ENCODE measurements at regions not wholly inside any gene's neighbourhood (a gene's known extent, or its start where the extent isn't known, plus 50 kb on each side); places are given as distances from the start of the nearest gene placed in this dataset.
"Not testable (repeated sequence)": the region's sequence is repeated elsewhere in the genome, so short reads cannot be mapped to it uniquely, and the experiment has no call there.

- H3K4me3 ChIP-seq (ENCODE audit: low read length): no peak overlapping the region
- no peak overlapping the region for H3K27ac ChIP-seq (ENCODE audit: low read depth, low read length)
- H3K9me3 ChIP-seq (ENCODE audit: insufficient read depth, low read depth, low read length): peaks cover 8% of the 10 kb centered on the region
- no peaks in the 10 kb centered on the region for H3K36me3 ChIP-seq (ENCODE audit: insufficient read depth, low read length)
- H3K27me3 ChIP-seq (ENCODE audit: insufficient read depth, low read length): no peaks in the 10 kb centered on the region
- H3K9ac ChIP-seq (ENCODE audit: low read depth, low read length): no peak overlapping the region
- H3K4me1 ChIP-seq (ENCODE audit: insufficient read depth, low read length): no peaks in the 10 kb centered on the region
- WGBS: 92% methylated on average over 1 of the region's 1 CpG
Measured at GRCh38 chr1:187038784-187039183, 210.0 kb downstream of the PLA2G4A start.

DNA sequence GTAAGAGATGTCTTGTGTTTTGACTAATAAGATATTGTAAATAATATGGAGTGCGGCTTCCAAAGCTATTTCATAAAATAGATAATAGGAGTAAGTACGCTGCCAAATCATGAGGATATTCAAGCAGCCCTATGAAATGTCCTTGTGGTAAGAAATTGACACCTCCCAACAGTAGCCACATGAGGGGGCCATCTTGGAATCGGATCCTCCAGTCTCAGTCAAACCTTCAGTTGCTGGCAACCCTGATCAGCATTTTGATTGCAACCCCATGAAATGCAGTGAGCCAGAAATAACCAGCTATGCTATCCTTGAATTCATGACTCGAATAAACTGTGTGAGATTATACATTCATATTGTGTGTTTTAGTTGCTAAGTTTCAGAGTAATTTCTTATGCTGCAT lies 212.4 kb downstream of the PLA2G4A start:
- no peaks in the 10 kb centered on the region for H3K27me3 ChIP-seq (ENCODE audit: insufficient read depth, low read length)
- no peaks in the 10 kb centered on the region for H3K36me3 ChIP-seq (ENCODE audit: insufficient read depth, low read length)
- WGBS: 97% methylated on average over 4 of the region's 4 CpGs
- peaks cover 8% of the 10 kb centered on the region for H3K9me3 ChIP-seq (ENCODE audit: insufficient read depth, low read depth, low read length)
- H3K4me1 ChIP-seq (ENCODE audit: insufficient read depth, low read length): peaks cover 8% of the 10 kb centered on the region
- H3K27ac ChIP-seq (ENCODE audit: low read depth, low read length): no peak overlapping the region
- H3K4me3 ChIP-seq (ENCODE audit: low read length): no peak overlapping the region
- H3K9ac ChIP-seq (ENCODE audit: low read depth, low read length): no peak overlapping the region

DNA sequence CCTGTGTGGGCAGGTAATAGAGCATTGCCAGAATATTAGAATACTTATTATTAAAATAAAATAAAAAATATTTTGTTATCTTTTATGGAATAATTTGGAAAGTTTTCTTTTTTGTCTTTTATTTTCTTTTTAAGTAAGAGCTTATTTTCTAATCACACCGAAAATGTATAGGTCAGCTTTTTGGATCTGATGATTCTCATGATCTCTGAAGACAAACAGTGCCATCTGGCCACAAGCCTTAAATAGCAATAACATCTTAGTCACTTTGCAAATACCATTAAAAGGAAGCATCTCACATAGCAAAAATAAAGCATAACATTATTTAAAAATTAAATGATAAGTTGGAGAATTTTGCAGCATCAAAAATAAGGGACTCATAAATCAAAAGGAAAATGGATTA lies 213.8 kb downstream of the PLA2G4A start:
- H3K36me3 ChIP-seq (ENCODE audit: insufficient read depth, low read length): no peaks in the 10 kb centered on the region
- no peak overlapping the region for H3K27ac ChIP-seq (ENCODE audit: low read depth, low read length)

DNA sequence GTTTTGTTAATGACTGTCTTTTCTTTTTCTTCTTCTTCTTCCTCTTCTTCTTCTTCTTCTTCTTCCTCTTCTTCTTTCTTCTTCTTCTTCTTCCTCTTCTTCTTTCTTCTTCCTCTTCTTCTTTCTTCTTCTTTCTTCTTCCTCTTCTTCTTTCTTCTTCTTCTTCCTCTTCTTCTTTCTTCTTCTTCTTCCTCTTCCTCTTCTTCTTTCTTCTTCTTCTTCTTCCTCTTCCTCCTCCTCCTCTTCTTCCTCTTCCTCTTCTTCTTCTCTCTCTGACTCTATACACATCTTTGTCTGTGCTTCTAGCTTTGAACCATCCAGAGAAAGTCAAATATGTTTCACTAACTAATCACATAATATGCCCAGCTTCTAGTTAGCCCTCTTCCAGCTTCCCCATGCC lies 214.7 kb downstream of the PLA2G4A start:
- H3K27ac ChIP-seq (ENCODE audit: low read depth, low read length); H3K9ac ChIP-seq (ENCODE audit: low read depth, low read length); H3K27me3 ChIP-seq (ENCODE audit: insufficient read depth, low read length); H3K36me3 ChIP-seq (ENCODE audit: insufficient read depth, low read length); H3K9me3 ChIP-seq (ENCODE audit: insufficient read depth, low read depth, low read length); H3K4me3 ChIP-seq (ENCODE audit: low read length): not testable (repeated sequence)
- peaks cover 32% of the 10 kb centered on the region for H3K4me1 ChIP-seq (ENCODE audit: insufficient read depth, low read length)

More for the DNA sequence above, 213.8 kb downstream of the PLA2G4A start:
- Histone ChIP-seq H3K4me1 (ENCODE audit: insufficient read depth, low read length) (peaks cover 23% of the 10 kb centered on the region), H3K9me3 (ENCODE audit: insufficient read depth, low read depth, low read length) (peaks cover 8% of the 10 kb centered on the region), H3K27me3 (ENCODE audit: insufficient read depth, low read length) (no peaks in the 10 kb centered on the region), H3K9ac (ENCODE audit: low read depth, low read length) (no peak overlapping the region), H3K4me3 (ENCODE audit: low read length) (no peak overlapping the region)
- WGBS: 100% methylated on average over 1 of the region's 1 CpG

GRCh38 chr1:187044411-187044810 lies 215.7 kb downstream of the PLA2G4A start:
- no peaks in the 10 kb centered on the region for H3K9me3 ChIP-seq (ENCODE audit: insufficient read depth, low read depth, low read length)
- no peak overlapping the region for H3K27ac ChIP-seq (ENCODE audit: low read depth, low read length)
- no peak overlapping the region for H3K4me3 ChIP-seq (ENCODE audit: low read length)
- peaks cover 35% of the 10 kb centered on the region for H3K4me1 ChIP-seq (ENCODE audit: insufficient read depth, low read length)
- H3K27me3 ChIP-seq (ENCODE audit: insufficient read depth, low read length): no peaks in the 10 kb centered on the region
- no peaks in the 10 kb centered on the region for H3K36me3 ChIP-seq (ENCODE audit: insufficient read depth, low read length)
- no peak overlapping the region for H3K9ac ChIP-seq (ENCODE audit: low read depth, low read length)

GRCh38 chr1:187045371-187045770 lies 216.6 kb downstream of the PLA2G4A start:
- peaks cover 35% of the 10 kb centered on the region for H3K4me1 ChIP-seq (ENCODE audit: insufficient read depth, low read length)
- no peaks in the 10 kb centered on the region for H3K9me3 ChIP-seq (ENCODE audit: insufficient read depth, low read depth, low read length)
- WGBS: 86% methylated on average over 4 of the region's 4 CpGs
- H3K4me3 ChIP-seq (ENCODE audit: low read length): no peak overlapping the region
- no peak overlapping the region for H3K9ac ChIP-seq (ENCODE audit: low read depth, low read length)
- no peaks in the 10 kb centered on the region for H3K36me3 ChIP-seq (ENCODE audit: insufficient read depth, low read length)
- H3K27ac ChIP-seq (ENCODE audit: low read depth, low read length): no peak overlapping the region
- no peaks in the 10 kb centered on the region for H3K27me3 ChIP-seq (ENCODE audit: insufficient read depth, low read length)

DNA sequence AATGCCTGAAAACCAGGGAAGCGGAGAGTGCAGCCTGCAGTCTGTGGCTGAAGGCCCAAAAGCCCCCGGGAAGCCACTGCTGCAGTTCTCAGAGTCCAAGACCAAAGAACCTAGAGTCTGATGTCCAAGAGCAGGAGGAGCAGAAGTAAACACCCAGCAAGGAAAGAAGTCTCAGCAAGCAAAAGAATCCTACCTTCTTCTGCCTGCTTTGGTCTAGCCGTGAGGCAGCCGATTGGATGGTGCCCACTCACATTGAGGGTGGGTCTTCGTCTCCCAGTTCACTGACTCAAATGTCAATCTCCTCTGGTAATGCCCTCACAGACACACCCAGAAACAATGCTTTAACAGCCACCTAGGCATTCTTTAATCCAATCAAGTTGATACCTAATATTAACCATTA lies 217.5 kb downstream of the PLA2G4A start:
- no peak overlapping the region for H3K4me3 ChIP-seq (ENCODE audit: low read length)
- 92% methylated on average over 5 of the region's 5 CpGs for WGBS
- no peaks in the 10 kb centered on the region for H3K9me3 ChIP-seq (ENCODE audit: insufficient read depth, low read depth, low read length)
- H3K4me1 ChIP-seq (ENCODE audit: insufficient read depth, low read length): peaks cover 35% of the 10 kb centered on the region
- H3K27ac ChIP-seq (ENCODE audit: low read depth, low read length): no peak overlapping the region
- no peak overlapping the region for H3K9ac ChIP-seq (ENCODE audit: low read depth, low read length)
- no peaks in the 10 kb centered on the region for H3K36me3 ChIP-seq (ENCODE audit: insufficient read depth, low read length)
- H3K27me3 ChIP-seq (ENCODE audit: insufficient read depth, low read length): no peaks in the 10 kb centered on the region

- H3K9me3 ChIP-seq (ENCODE audit: insufficient read depth, low read depth, low read length): no peaks in the 10 kb centered on the region
- H3K4me1 ChIP-seq (ENCODE audit: insufficient read depth, low read length): peaks cover 35% of the 10 kb centered on the region
- peak overlapping the region; percentile 74 for H3K27ac ChIP-seq (ENCODE audit: low read depth, low read length)
- no peaks in the 10 kb centered on the region for H3K36me3 ChIP-seq (ENCODE audit: insufficient read depth, low read length)
- WGBS: 28% methylated on average over 4 of the region's 5 CpGs
- H3K27me3 ChIP-seq (ENCODE audit: insufficient read depth, low read length): no peaks in the 10 kb centered on the region
- no peak overlapping the region for H3K9ac ChIP-seq (ENCODE audit: low read depth, low read length)
- H3K4me3 ChIP-seq (ENCODE audit: low read length): peak overlapping the region; percentile 11
Measured at GRCh38 chr1:187047298-187047697, 218.5 kb downstream of the PLA2G4A start.

- Histone ChIP-seq H3K4me3 (ENCODE audit: low read length) (no peak overlapping the region), H3K4me1 (ENCODE audit: insufficient read depth, low read length) (peaks cover 29% of the 10 kb centered on the region), H3K36me3 (ENCODE audit: insufficient read depth, low read length) (no peaks in the 10 kb centered on the region), H3K9me3 (ENCODE audit: insufficient read depth, low read depth, low read length) (no peaks in the 10 kb centered on the region), H3K27me3 (ENCODE audit: insufficient read depth, low read length) (no peaks in the 10 kb centered on the region), H3K9ac (ENCODE audit: low read depth, low read length) (no peak overlapping the region), H3K27ac (ENCODE audit: low read depth, low read length) (no peak overlapping the region)
- 26% methylated on average over 2 of the region's 4 CpGs for WGBS
Measured at GRCh38 chr1:187051618-187052232, 223.0 kb downstream of the PLA2G4A start.

DNA sequence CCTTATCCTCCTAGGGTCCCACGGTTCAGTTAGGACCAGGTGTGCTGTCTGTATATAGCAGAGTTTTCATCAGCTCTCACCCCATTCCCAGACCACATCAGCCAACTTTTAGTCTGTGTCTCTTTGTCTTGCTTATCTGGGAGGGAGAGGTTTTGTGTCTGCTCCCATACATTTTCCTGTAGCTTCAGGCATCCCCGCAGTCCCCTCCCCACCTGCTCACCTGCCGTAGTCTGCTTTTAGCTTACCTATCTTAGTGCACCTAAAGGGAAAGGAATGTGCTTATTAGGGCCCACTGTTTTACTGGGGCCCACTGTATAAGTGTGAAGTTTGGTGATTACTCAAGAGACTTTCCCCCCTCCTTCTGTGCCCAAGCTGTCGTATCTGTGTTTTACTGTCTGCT lies 225.1 kb downstream of the PLA2G4A start:
- H3K27me3 ChIP-seq (ENCODE audit: insufficient read depth, low read length): no peaks in the 10 kb centered on the region
- no peaks in the 10 kb centered on the region for H3K9me3 ChIP-seq (ENCODE audit: insufficient read depth, low read depth, low read length)
- H3K4me1 ChIP-seq (ENCODE audit: insufficient read depth, low read length): peaks cover 9% of the 10 kb centered on the region
- H3K27ac ChIP-seq (ENCODE audit: low read depth, low read length): no peak overlapping the region
- no peak overlapping the region for H3K9ac ChIP-seq (ENCODE audit: low read depth, low read length)
- no peak overlapping the region for H3K4me3 ChIP-seq (ENCODE audit: low read length)
- 83% methylated on average over 1 of the region's 4 CpGs for WGBS
- H3K36me3 ChIP-seq (ENCODE audit: insufficient read depth, low read length): no peaks in the 10 kb centered on the region

GRCh38 chr1:187054862-187055757 lies 226.4 kb downstream of the PLA2G4A start:
- H3K4me1 ChIP-seq (ENCODE audit: insufficient read depth, low read length): peaks cover 9% of the 10 kb centered on the region; the same call in 1 of the 2 replicates
- H3K27ac ChIP-seq (ENCODE audit: low read depth, low read length): no peak overlapping the region
- H3K9me3 ChIP-seq (ENCODE audit: insufficient read depth, low read depth, low read length): no peaks in the 10 kb centered on the region
- WGBS: 83% methylated on average over 1 of the region's 3 CpGs
- H3K9ac ChIP-seq (ENCODE audit: low read depth, low read length): no peak overlapping the region
- H3K4me3 ChIP-seq (ENCODE audit: low read length): no peak overlapping the region
- H3K27me3 ChIP-seq (ENCODE audit: insufficient read depth, low read length): no peaks in the 10 kb centered on the region
- H3K36me3 ChIP-seq (ENCODE audit: insufficient read depth, low read length): no peaks in the 10 kb centered on the region

Data from HUES64 (cell line).